ENCODE measurements at regions not wholly inside any gene's neighbourhood (a gene's known extent, or its start where the extent isn't known, plus 50 kb on each side); places are given as distances from the start of the nearest gene placed in this dataset.

- Histone ChIP-seq H3K27me3 (ENCODE audit: insufficient read depth, poor library complexity, severe bottlenecking) (no peaks in the 10 kb centered on the region), H3K9me3 (ENCODE audit: severe bottlenecking) (no peaks in the 10 kb centered on the region), H3K27ac (ENCODE audit: poor library complexity, severe bottlenecking) (no peak overlapping the region), H3K36me3 (ENCODE audit: low read depth) (no peaks in the 10 kb centered on the region), H3K4me1 (ENCODE audit: insufficient read depth, poor library complexity, severe bottlenecking) (no peaks in the 10 kb centered on the region), H3K4me3 (ENCODE audit: severe bottlenecking) (no peak overlapping the region)
- ATAC-seq (ENCODE audit: low read depth) (no peak), DNase-seq (ENCODE audit: low spot score) (no peak)
- no peak for TF ChIP-seq CTCF (IDR thresholded peaks at IDR 0.05; ENCODE audit: poor library complexity, severe bottlenecking)
Observed at GRCh38 chr4:64614276-64614675, 205.0 kb upstream of the TECRL start.

GRCh38 chr4:64613046-64613445 is 203.8 kb upstream of the TECRL start:
- H3K4me1 ChIP-seq (ENCODE audit: insufficient read depth, poor library complexity, severe bottlenecking): no peaks in the 10 kb centered on the region
- no peak for DNase-seq (ENCODE audit: low spot score)
- no peaks in the 10 kb centered on the region for H3K9me3 ChIP-seq (ENCODE audit: severe bottlenecking)
- H3K36me3 ChIP-seq (ENCODE audit: low read depth): no peaks in the 10 kb centered on the region
- H3K4me3 ChIP-seq (ENCODE audit: severe bottlenecking): no peak overlapping the region
- no peak for TF ChIP-seq CTCF (IDR thresholded peaks at IDR 0.05; ENCODE audit: poor library complexity, severe bottlenecking)
- no peak for ATAC-seq (ENCODE audit: low read depth)
- no peak overlapping the region for H3K27ac ChIP-seq (ENCODE audit: poor library complexity, severe bottlenecking)
- H3K27me3 ChIP-seq (ENCODE audit: insufficient read depth, poor library complexity, severe bottlenecking): no peaks in the 10 kb centered on the region

- H3K36me3 ChIP-seq (ENCODE audit: low read depth): no peaks in the 10 kb centered on the region
- no peak overlapping the region for H3K27ac ChIP-seq (ENCODE audit: poor library complexity, severe bottlenecking)
- ATAC-seq (ENCODE audit: low read depth): no peak
- no peaks in the 10 kb centered on the region for H3K27me3 ChIP-seq (ENCODE audit: insufficient read depth, poor library complexity, severe bottlenecking)
- H3K4me1 ChIP-seq (ENCODE audit: insufficient read depth, poor library complexity, severe bottlenecking): no peaks in the 10 kb centered on the region
- no peak overlapping the region for H3K4me3 ChIP-seq (ENCODE audit: severe bottlenecking)
- TF ChIP-seq CTCF (IDR thresholded peaks at IDR 0.05; ENCODE audit: poor library complexity, severe bottlenecking): no peak
- DNase-seq (ENCODE audit: low spot score): no peak
- no peaks in the 10 kb centered on the region for H3K9me3 ChIP-seq (ENCODE audit: severe bottlenecking)
Observed at GRCh38 chr4:64598066-64598465, 188.8 kb upstream of the TECRL start.

- Histone ChIP-seq H3K9me3 (ENCODE audit: severe bottlenecking) (no peaks in the 10 kb centered on the region), H3K27me3 (ENCODE audit: insufficient read depth, poor library complexity, severe bottlenecking) (no peaks in the 10 kb centered on the region), H3K27ac (ENCODE audit: poor library complexity, severe bottlenecking) (no peak overlapping the region), H3K4me3 (ENCODE audit: severe bottlenecking) (no peak overlapping the region), H3K4me1 (ENCODE audit: insufficient read depth, poor library complexity, severe bottlenecking) (no peaks in the 10 kb centered on the region), H3K36me3 (ENCODE audit: low read depth) (no peaks in the 10 kb centered on the region)
- TF ChIP-seq CTCF (IDR thresholded peaks at IDR 0.05; ENCODE audit: poor library complexity, severe bottlenecking): no peak
- DNase-seq (ENCODE audit: low spot score): no peak
- ATAC-seq (ENCODE audit: low read depth): no peak
Observed at GRCh38 chr4:64594723-64595122, 185.5 kb upstream of the TECRL start.

GRCh38 chr4:64588507-64588906 is 179.3 kb upstream of the TECRL start:
- H3K4me3 ChIP-seq (ENCODE audit: severe bottlenecking): no peak overlapping the region
- TF ChIP-seq CTCF (IDR thresholded peaks at IDR 0.05; ENCODE audit: poor library complexity, severe bottlenecking): no peak
- ATAC-seq (ENCODE audit: low read depth): no peak
- H3K27me3 ChIP-seq (ENCODE audit: insufficient read depth, poor library complexity, severe bottlenecking): no peaks in the 10 kb centered on the region
- H3K4me1 ChIP-seq (ENCODE audit: insufficient read depth, poor library complexity, severe bottlenecking): no peaks in the 10 kb centered on the region
- H3K27ac ChIP-seq (ENCODE audit: poor library complexity, severe bottlenecking): no peak overlapping the region
- no peaks in the 10 kb centered on the region for H3K9me3 ChIP-seq (ENCODE audit: severe bottlenecking)
- H3K36me3 ChIP-seq (ENCODE audit: low read depth): no peaks in the 10 kb centered on the region
- DNase-seq (ENCODE audit: low spot score): no peak
